Gastroesophageal sphincter (tissue), 3 donors: ENCODE measurements at regions not wholly inside any gene's neighbourhood (a gene's known extent, or its start where the extent isn't known, plus 50 kb on each side); places are given as distances from the start of the nearest gene placed in this dataset.

ENCODE experiments used
- EP300 ChIP-seq: sonication (generic); formaldehyde crosslinking; IDR thresholded peaks from one replicate; pipeline ENCODE4 v1.6.1; 2017; ENCODE audit warnings: antibody characterized with exemption, mild to moderate bottlenecking
- TF ChIP-seq, protein P1 (sequence below), 4 experiments: fragments of 200-600 bp in 2 of 4; fragments of 450-650 bp in 2 of 4; sonication (generic) in 1 of 4; IDR thresholded peaks; one replicate each; pipeline ENCODE4 v1.5.1; 2017 to 2019; ENCODE audit warnings: antibody characterized with exemption in 4 of 4, mild to moderate bottlenecking in 2 of 4, moderate library complexity in 2 of 4

DNA sequence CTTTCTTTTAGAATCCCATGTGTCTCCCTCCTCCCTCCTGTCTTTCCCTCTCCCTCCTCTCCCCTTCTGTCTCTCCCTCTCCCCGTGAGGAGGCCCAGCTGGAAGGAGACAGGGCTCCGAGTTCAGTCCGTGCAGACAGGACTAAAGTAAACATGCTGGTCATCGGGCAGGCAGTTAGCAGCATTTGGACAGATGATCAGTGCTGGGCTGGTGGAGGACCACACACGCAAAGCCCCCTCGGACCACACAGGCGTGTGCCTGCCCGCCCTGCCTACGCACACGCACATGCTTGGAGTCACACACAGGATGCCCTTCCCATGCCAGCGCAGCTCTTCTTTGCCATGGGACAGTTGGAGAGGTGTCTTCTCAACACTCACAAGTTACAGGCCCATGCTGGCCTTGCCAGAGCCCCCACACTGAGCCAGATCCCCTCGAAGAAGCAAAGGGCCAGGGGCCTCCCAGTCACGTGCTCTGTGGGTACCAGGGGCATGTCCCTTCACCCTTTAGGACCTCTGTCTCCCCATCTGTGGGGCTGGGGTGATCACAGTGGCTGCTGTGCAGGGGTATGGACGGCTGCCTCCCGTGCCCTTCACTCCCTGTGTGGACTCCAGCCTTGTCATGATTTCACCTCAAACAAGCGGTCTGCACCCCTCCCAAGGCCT lies 215.7 kb upstream of the FOXF1 start:
- TF ChIP-seq, protein P1, sequence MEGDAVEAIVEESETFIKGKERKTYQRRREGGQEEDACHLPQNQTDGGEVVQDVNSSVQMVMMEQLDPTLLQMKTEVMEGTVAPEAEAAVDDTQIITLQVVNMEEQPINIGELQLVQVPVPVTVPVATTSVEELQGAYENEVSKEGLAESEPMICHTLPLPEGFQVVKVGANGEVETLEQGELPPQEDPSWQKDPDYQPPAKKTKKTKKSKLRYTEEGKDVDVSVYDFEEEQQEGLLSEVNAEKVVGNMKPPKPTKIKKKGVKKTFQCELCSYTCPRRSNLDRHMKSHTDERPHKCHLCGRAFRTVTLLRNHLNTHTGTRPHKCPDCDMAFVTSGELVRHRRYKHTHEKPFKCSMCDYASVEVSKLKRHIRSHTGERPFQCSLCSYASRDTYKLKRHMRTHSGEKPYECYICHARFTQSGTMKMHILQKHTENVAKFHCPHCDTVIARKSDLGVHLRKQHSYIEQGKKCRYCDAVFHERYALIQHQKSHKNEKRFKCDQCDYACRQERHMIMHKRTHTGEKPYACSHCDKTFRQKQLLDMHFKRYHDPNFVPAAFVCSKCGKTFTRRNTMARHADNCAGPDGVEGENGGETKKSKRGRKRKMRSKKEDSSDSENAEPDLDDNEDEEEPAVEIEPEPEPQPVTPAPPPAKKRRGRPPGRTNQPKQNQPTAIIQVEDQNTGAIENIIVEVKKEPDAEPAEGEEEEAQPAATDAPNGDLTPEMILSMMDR (IDR thresholded peaks at IDR 0.05): no peak
- no peak for TF ChIP-seq EP300
